Mesodermal cell (in vitro differentiated cells): ENCODE measurements at regions not wholly inside any gene's neighbourhood (a gene's known extent, or its start where the extent isn't known, plus 50 kb on each side); places are given as distances from the start of the nearest gene placed in this dataset.

Experiments used
- H3K27ac ChIP-seq: 2 replicates; pipeline ENCODE4 v1.7.0; 2013; ENCODE audit warnings: mild to moderate bottlenecking, low read depth, low read length, moderate library complexity; ENCODE audit not compliant: severe bottlenecking
- H3K36me3 ChIP-seq: 2 replicates; pipeline ENCODE4 v1.7.1; 2013; ENCODE audit warnings: mild to moderate bottlenecking, low read length, moderate library complexity; ENCODE audit not compliant: control insufficient read depth, insufficient read depth
- H3K4me1 ChIP-seq: one replicate; pipeline ENCODE4 v1.7.1; 2013; ENCODE audit warnings: mild to moderate bottlenecking, low read length; ENCODE audit not compliant: insufficient read depth, control insufficient read depth, poor library complexity, severe bottlenecking
- H3K4me3 ChIP-seq: 2 replicates; pipeline ENCODE4 v1.7.0; 2013; ENCODE audit warnings: low read length, control low read depth, mild to moderate bottlenecking; ENCODE audit not compliant: insufficient read depth, poor library complexity, severe bottlenecking; ENCODE audit errors: extremely low read depth
- H3K9me3 ChIP-seq: 2 replicates; pipeline ENCODE4 v1.7.1; 2013; ENCODE audit warnings: mild to moderate bottlenecking, low read length, moderate library complexity; ENCODE audit not compliant: control insufficient read depth
- WGBS, 2 experiments: methylation state at CpG; one replicate each; pipeline ENCODE4 v1.1.5; 2013; ENCODE audit warnings: missing lambda C conversion rate in 2 of 2; ENCODE audit not compliant: insufficient coverage in 2 of 2; 5-methylcytosine and 5-hydroxymethylcytosine counted together

GRCh38 chr10:47061776-47062175 lies 150.5 kb downstream of the PTPN20 start:
- H3K9me3 ChIP-seq = no peaks in the 10 kb centered on the region
- no peaks in the 10 kb centered on the region for H3K36me3 ChIP-seq
- no CpG with 5 or more reads among the region's 3 CpGs for WGBS, 2 experiments
- H3K4me3 ChIP-seq = no peak overlapping the region
- no peaks in the 10 kb centered on the region for H3K4me1 ChIP-seq
- no peak overlapping the region for H3K27ac ChIP-seq

- H3K9me3 ChIP-seq = no peaks in the 10 kb centered on the region
- H3K4me1 ChIP-seq = no peaks in the 10 kb centered on the region
- no peak overlapping the region for H3K27ac ChIP-seq
- 75 to 92% methylated on average over 3 to 6 of the region's 12 CpGs for WGBS, 2 experiments
- H3K36me3 ChIP-seq = no peaks in the 10 kb centered on the region
- H3K4me3 ChIP-seq = no peak overlapping the region
Measured at GRCh38 chr10:47062441-47063200, 151.4 kb downstream of the PTPN20 start.

DNA sequence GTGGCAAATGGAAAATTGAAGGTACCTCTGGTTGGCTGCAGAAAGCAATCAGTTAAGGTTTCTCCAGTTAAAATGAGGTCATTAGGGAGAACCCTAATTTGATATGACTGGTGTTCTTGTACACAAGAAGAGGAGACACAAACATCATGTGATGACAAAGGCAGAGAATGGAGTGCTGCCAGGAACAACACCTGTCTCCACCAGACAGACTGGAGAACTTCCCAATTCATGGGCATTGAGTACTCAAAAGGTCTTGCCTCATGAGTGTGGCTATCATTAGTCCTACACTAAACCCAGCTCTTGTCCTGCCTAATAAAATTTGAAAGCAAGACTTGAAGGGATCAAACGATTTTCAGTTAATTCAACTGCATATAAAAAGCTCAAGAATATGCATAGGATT lies 152.6 kb downstream of the PTPN20 start:
- H3K9me3 ChIP-seq = no peaks in the 10 kb centered on the region
- 83% methylated on average over 1 of the region's 1 CpG; no CpG with 5 or more reads in 1 of the 2 experiments for WGBS, 2 experiments
- no peaks in the 10 kb centered on the region for H3K36me3 ChIP-seq
- no peak overlapping the region for H3K4me3 ChIP-seq
- H3K4me1 ChIP-seq = no peaks in the 10 kb centered on the region
- H3K27ac ChIP-seq = no peak overlapping the region

DNA sequence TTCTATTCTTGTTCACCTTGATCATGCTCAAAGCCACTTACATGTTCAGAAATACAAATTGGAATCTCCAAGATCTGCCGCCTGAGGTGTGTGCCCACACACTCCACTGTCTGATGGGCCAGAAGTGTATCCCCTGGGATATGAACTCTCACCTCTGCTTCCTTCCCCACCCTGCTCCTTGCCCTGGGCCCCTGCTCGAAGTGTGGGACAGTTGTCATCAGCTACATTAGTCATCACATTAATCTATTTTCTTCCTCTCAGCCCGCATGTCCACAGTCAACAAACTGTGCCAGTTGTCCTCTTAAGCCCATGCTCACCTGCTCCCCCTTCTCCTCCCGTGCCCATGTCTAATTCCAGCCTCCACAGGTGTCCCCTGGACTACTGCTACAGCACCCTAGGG lies 154.7 kb downstream of the PTPN20 start:
- H3K4me3 ChIP-seq = no peak overlapping the region
- no peaks in the 10 kb centered on the region for H3K9me3 ChIP-seq
- no peak overlapping the region for H3K27ac ChIP-seq
- no peaks in the 10 kb centered on the region for H3K4me1 ChIP-seq
- no peaks in the 10 kb centered on the region for H3K36me3 ChIP-seq
- WGBS, 2 experiments = 75 to 87% methylated on average over 4 of the region's 4 CpGs

DNA sequence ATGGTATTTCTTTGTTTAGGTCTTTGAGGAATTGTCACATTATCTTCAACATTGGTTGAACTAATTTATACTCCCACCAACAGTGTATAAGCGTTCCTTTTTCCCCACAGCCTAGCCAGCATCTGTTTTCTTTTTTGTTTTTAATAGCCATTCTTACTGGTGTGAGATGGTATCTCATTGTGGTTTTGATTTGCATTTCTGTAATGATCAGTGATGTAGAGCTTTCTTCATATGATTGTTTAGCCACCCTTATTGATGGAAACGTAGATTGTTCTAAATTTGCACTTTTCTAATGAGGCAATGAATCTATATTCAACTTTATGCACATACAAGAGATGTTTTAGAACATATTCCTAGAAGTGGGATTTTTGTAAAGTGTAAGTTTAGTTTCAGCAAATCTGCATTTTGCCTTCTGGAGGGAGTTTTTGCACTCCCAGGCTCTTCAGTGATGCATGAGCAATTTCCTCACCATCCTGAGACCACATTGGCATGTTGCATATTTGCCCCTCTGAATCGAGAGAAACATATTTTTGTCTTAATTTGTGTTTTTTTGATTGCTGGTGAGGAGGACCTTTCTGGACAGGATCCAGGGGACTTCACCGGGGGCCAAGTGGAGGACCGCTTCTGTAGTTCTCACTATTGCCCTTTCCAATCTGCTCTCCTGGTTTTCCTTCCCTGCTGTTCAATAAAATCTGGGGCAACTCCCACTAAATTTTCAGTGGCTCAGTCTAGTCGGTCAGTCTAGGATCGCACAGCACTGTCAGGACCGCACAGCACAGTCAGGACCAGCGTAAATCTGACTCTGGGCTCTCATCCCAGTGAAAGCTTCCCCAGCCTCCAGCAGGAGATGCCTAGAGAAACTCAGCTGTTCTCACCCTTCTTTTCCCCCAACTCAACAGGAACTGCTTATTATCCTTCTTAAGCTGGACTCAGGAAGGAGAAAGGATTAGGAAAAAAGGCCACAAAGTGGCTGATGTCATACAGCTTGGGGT lies 157.0 kb downstream of the PTPN20 start:
- Histone ChIP-seq H3K4me3 (no peak overlapping the region), H3K9me3 (no peaks in the 10 kb centered on the region), H3K36me3 (no peaks in the 10 kb centered on the region), H3K4me1 (no peaks in the 10 kb centered on the region), H3K27ac (no peak overlapping the region)
- 97% methylated on average over 6 of the region's 9 CpGs for WGBS, 2 experiments

GRCh38 chr10:47070541-47070940 lies 159.3 kb downstream of the PTPN20 start:
- no peaks in the 10 kb centered on the region for H3K36me3 ChIP-seq
- WGBS, 2 experiments = 100% methylated on average over 1 of the region's 3 CpGs
- no peak overlapping the region for H3K27ac ChIP-seq
- H3K4me1 ChIP-seq = no peaks in the 10 kb centered on the region
- H3K4me3 ChIP-seq = no peak overlapping the region
- H3K9me3 ChIP-seq = no peaks in the 10 kb centered on the region

DNA sequence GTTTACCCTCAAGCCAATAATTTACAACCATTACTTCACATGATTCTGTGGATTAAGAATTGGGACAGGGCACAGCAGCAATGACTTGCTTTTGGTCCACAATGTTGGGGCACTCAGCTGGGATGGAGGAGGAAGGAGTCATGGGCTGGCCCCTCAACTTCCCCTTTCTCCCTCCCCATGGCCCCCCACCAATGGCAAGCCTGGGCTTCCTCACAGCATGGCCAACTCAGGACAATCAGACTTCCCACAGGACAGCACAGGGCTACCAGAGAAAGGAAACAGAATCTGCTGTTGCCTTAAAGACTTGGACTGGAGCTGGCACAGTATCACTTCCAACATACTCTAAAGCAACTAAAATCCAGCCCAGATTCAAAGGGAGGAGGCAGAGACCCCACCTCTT lies 160.7 kb downstream of the PTPN20 start:
- no peaks in the 10 kb centered on the region for H3K9me3 ChIP-seq
- H3K36me3 ChIP-seq = no peaks in the 10 kb centered on the region
- no peak overlapping the region for H3K27ac ChIP-seq
- no peak overlapping the region for H3K4me3 ChIP-seq
- H3K4me1 ChIP-seq = no peaks in the 10 kb centered on the region

- H3K27ac ChIP-seq = no peak overlapping the region
- H3K36me3 ChIP-seq = no peaks in the 10 kb centered on the region
- WGBS, 2 experiments = 74 to 83% methylated on average over 2 to 3 of the region's 3 CpGs
- H3K4me1 ChIP-seq = peaks cover 2% of the 10 kb centered on the region
- H3K9me3 ChIP-seq = no peaks in the 10 kb centered on the region
- no peak overlapping the region for H3K4me3 ChIP-seq
Measured at GRCh38 chr10:47073967-47074366, 162.7 kb downstream of the PTPN20 start.

- no peak overlapping the region for H3K27ac ChIP-seq
- no peaks in the 10 kb centered on the region for H3K36me3 ChIP-seq
- no peaks in the 10 kb centered on the region for H3K9me3 ChIP-seq
- no peak overlapping the region for H3K4me3 ChIP-seq
- peaks cover 2% of the 10 kb centered on the region for H3K4me1 ChIP-seq
- 93 to 100% methylated on average over 2 to 4 of the region's 8 CpGs for WGBS, 2 experiments
Measured at GRCh38 chr10:47076949-47077361, 165.7 kb downstream of the PTPN20 start.

DNA sequence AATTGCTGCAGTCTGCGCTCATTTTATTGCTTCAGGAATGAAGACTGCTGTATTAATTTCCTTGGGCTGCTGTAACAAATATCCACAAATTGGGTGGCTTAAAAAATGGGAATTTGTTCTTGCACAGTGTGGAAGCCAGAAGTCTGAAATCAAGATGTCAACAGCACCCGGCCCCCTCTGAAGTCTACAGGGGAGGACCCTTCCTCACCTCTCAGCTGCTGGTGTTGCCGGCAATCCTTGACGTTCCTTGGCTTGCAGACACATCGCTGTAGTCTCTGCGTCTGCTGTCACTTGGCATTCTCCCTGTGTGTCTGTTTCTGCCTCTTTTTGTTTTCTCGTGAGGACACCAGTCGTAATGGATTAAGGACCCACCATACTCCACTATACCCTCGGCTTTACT lies 166.2 kb downstream of the PTPN20 start:
- Histone ChIP-seq H3K4me1 (peaks cover 2% of the 10 kb centered on the region), H3K36me3 (no peaks in the 10 kb centered on the region)
- whole genome bisulfite sequencing, 2 experiments = 85 to 87% methylated on average over 6 to 8 of the region's 9 CpGs

DNA sequence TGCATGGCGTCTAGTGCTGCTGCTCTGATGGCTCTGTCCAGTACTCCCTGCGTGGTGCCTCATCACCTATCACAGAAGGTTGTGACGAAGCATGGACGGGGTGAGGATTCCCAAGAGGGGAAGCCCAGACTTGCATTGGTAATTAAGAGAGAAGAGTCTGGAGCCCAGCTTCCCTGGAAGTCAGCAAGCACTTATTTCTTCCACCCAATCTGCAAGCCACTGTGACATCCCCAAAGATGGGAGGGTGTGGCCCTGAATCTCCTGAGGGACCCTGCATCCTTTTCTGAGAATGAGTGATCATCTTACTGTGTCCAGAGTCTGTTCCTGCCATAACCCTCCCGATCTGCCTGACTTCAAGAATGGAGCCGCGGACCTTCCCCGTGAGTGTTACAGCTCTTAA lies 166.7 kb downstream of the PTPN20 start:
- Histone ChIP-seq H3K36me3 (no peaks in the 10 kb centered on the region), H3K4me3 (no peak overlapping the region), H3K9me3 (no peaks in the 10 kb centered on the region), H3K4me1 (peaks cover 2% of the 10 kb centered on the region), H3K27ac (no peak overlapping the region)
- WGBS, 2 experiments = 83 to 97% methylated on average over 1 to 8 of the region's 8 CpGs

More for the DNA sequence above, 166.2 kb downstream of the PTPN20 start:
- H3K9me3 ChIP-seq = no peaks in the 10 kb centered on the region
- no peak overlapping the region for H3K27ac ChIP-seq
- no peak overlapping the region for H3K4me3 ChIP-seq
